ENCODE measurements at regions not wholly inside any gene's neighbourhood (a gene's known extent, or its start where the extent isn't known, plus 50 kb on each side); places are given as distances from the start of the nearest gene placed in this dataset.
A peak's percentile ranks its signal among the peaks of the same experiment; 100 is the strongest.
"Not testable (repeated sequence)": the region's sequence is repeated elsewhere in the genome, so short reads cannot be mapped to it uniquely, and the experiment has no call there.

GRCh38 chr5:53170746-53171349 is 61.3 kb upstream of the MOCS2 start:
- no peak overlapping the region for H3K27ac ChIP-seq
- DNase-seq (ENCODE audit: low spot score): no peak
- peak; percentile 33 for TF ChIP-seq CTCF (IDR thresholded peaks at IDR 0.05)
- no peak overlapping the region for H3K4me3 ChIP-seq

- H3K4me3 ChIP-seq; H3K27ac ChIP-seq; DNase-seq (ENCODE audit: low spot score): not testable (repeated sequence)
Observed at GRCh38 chr5:53172073-53172472, 62.5 kb upstream of the MOCS2 start.

GRCh38 chr5:53172630-53173029 is 63.1 kb upstream of the MOCS2 start:
- TF ChIP-seq CTCF (IDR thresholded peaks at IDR 0.05): no peak

GRCh38 chr5:53173083-53173482 is 63.5 kb upstream of the MOCS2 start:
- no peak for DNase-seq (ENCODE audit: low spot score)
- Histone ChIP-seq H3K4me3 (no peak overlapping the region), H3K27ac (no peak overlapping the region)
- no peak for TF ChIP-seq CTCF (IDR thresholded peaks at IDR 0.05)

More at GRCh38 chr5:53172630-53173029, 63.1 kb upstream of the MOCS2 start:
- no peak overlapping the region for H3K27ac ChIP-seq
- no peak for DNase-seq (ENCODE audit: low spot score)
- H3K4me3 ChIP-seq: no peak overlapping the region

- no peak for TF ChIP-seq CTCF (IDR thresholded peaks at IDR 0.05)
- Histone ChIP-seq H3K4me3 (no peak overlapping the region), H3K27ac (no peak overlapping the region)
- no peak for DNase-seq (ENCODE audit: low spot score)
Observed at GRCh38 chr5:53178830-53179229, 69.3 kb upstream of the MOCS2 start.

GRCh38 chr5:53179691-53180090 is 70.1 kb upstream of the MOCS2 start:
- no peak overlapping the region for H3K27ac ChIP-seq
- no peak for DNase-seq (ENCODE audit: low spot score)
- no peak for TF ChIP-seq CTCF (IDR thresholded peaks at IDR 0.05)
- H3K4me3 ChIP-seq: no peak overlapping the region

- TF ChIP-seq CTCF (IDR thresholded peaks at IDR 0.05): no peak
- no peak overlapping the region for H3K27ac ChIP-seq
- no peak for DNase-seq (ENCODE audit: low spot score)
- H3K4me3 ChIP-seq: no peak overlapping the region
Observed at GRCh38 chr5:53180538-53180937, 71.0 kb upstream of the MOCS2 start.
